Endothelial cell of umbilical vein (primary cell): ENCODE measurements at regions not wholly inside any gene's neighbourhood (a gene's known extent, or its start where the extent isn't known, plus 50 kb on each side); places are given as distances from the start of the nearest gene placed in this dataset.

ENCODE experiments used
- BruUV-seq: library from RNA; stranded (reverse); fragments of 400-500 nt; replicated peaks from 2 replicates; lab custom pipeline; 2021; lab: Mats Ljungman, UMichigan
- CTCF ChIA-PET: fragments of 300-600, 350-600 bp; sonication (Branson Sonifier 250); formaldehyde crosslinking; loops from one replicate; lab custom pipeline; 2021; ENCODE audit warnings: antibody characterized with exemption, inconsistent platforms; lab: Charles Lee
- POLR2A ChIA-PET: fragments of 300-600, 350-600 bp; sonication (Branson Sonifier 250); formaldehyde crosslinking; loops from one replicate; lab custom pipeline; 2021; ENCODE audit warnings: antibody characterized with exemption, inconsistent platforms; lab: Charles Lee
- DNase-seq: peaks from one replicate; pipeline ENCODE4 v3.0.0-alpha.2; 2011; ENCODE audit warnings: low read depth, low spot score
- FAIRE-seq: peaks from 2 replicates; lab custom pipeline; 2011; peaks lifted over from hg19 to GRCh38; lab: Jason Lieb, UNC
- H2AFZ ChIP-seq: 2 replicates; pipeline ENCODE4 v1.6.0; 2012; ENCODE audit warnings: low read depth, low read length, control low read depth, inconsistent platforms
- H3K27ac ChIP-seq: 2 replicates; pipeline ENCODE4 v1.5.1; 2011; ENCODE audit warnings: low read depth, mild to moderate bottlenecking, control low read depth, low read length, moderate library complexity; ENCODE audit not compliant: insufficient read depth
- H3K27me3 ChIP-seq, 2 experiments: 2 replicates each; pipeline versions ENCODE4 v1.6.0 to v1.6.1; 2011; ENCODE audit warnings: low read length in 2 of 2, mixed read lengths in 1 of 2; ENCODE audit not compliant: control insufficient read depth in 2 of 2, insufficient read depth in 2 of 2
- H3K36me3 ChIP-seq, 2 experiments: 2 replicates in 1 of 2; 3 replicates in 1 of 2; pipeline ENCODE4 v1.5.1; 2011; ENCODE audit warnings: low read length in 2 of 2, mild to moderate bottlenecking in 1 of 2, moderate library complexity in 1 of 2; ENCODE audit not compliant: control insufficient read depth in 2 of 2, insufficient read depth in 2 of 2; ENCODE audit errors: extremely low read depth in 1 of 2
- H3K4me1 ChIP-seq: 3 replicates; pipeline ENCODE4 v1.5.1; 2011; ENCODE audit warnings: mild to moderate bottlenecking, low read length; ENCODE audit not compliant: control insufficient read depth, insufficient read depth; ENCODE audit errors: extremely low read depth
- H3K4me2 ChIP-seq: 2 replicates; pipeline ENCODE4 v1.6.1; 2011; ENCODE audit warnings: low read length, control low read depth, mixed read lengths; ENCODE audit not compliant: insufficient read depth
- H3K4me3 ChIP-seq, 3 experiments: fragments of 200-600 bp in 1 of 3; sonication (generic), shearing (Covaris generic) in 1 of 3; replicated peaks in 1 of 3; 2 replicates each; pipeline ENCODE4 v1.5.1; 2011 to 2016; ENCODE audit warnings: control low read depth in 3 of 3, low read length in 3 of 3, mild to moderate bottlenecking in 2 of 3, inconsistent platforms in 1 of 3, low read depth in 1 of 3, moderate library complexity in 1 of 3; ENCODE audit not compliant: insufficient read depth in 1 of 3
- H3K79me2 ChIP-seq: 2 replicates; pipeline ENCODE4 v1.6.0; 2012; ENCODE audit warnings: low read length, inconsistent platforms; ENCODE audit not compliant: control insufficient read depth, insufficient read depth
- H3K9ac ChIP-seq: replicated peaks from 2 replicates; pipeline ENCODE3; 2011; ENCODE audit warnings: low read length, control low read depth; ENCODE audit not compliant: insufficient read depth; ENCODE audit errors: extremely low read depth
- H3K9me1 ChIP-seq: replicated peaks from 3 replicates; pipeline ENCODE4 v1.6.0; 2011; ENCODE audit warnings: mild to moderate bottlenecking, low read length; ENCODE audit not compliant: control insufficient read depth, insufficient read depth; ENCODE audit errors: extremely low read depth
- H3K9me3 ChIP-seq: replicated peaks from 2 replicates; pipeline ENCODE4 v1.5.1; 2012; ENCODE audit warnings: low read length, inconsistent platforms; ENCODE audit not compliant: control insufficient read depth, insufficient read depth
- H4K20me1 ChIP-seq: replicated peaks from 2 replicates; pipeline ENCODE3; 2011; ENCODE audit warnings: mild to moderate bottlenecking, low read length; ENCODE audit not compliant: control insufficient read depth, insufficient read depth; ENCODE audit errors: extremely low read depth
- EZH2 ChIP-seq: IDR thresholded peaks from 2 replicates; pipeline ENCODE4 v1.6.1; 2012; ENCODE audit warnings: borderline replicate concordance, low read depth, mild to moderate bottlenecking, moderate library complexity, low read length, inconsistent platforms; ENCODE audit not compliant: severe bottlenecking
- FOS ChIP-seq: IDR thresholded peaks from 2 replicates; pipeline ENCODE4 v1.6.1; 2011; ENCODE audit warnings: mild to moderate bottlenecking, low read length, moderate library complexity, borderline replicate concordance; ENCODE audit not compliant: insufficient read depth
- GATA2 ChIP-seq: IDR thresholded peaks from 2 replicates; pipeline ENCODE4 v1.7.0; 2011; ENCODE audit warnings: low read depth, mild to moderate bottlenecking, moderate library complexity, mixed read lengths, low read length; ENCODE audit not compliant: insufficient read length, insufficient read depth
- JUN ChIP-seq: IDR thresholded peaks from 2 replicates; pipeline ENCODE4 v1.6.1; 2011; ENCODE audit warnings: borderline replicate concordance, low read depth; ENCODE audit not compliant: insufficient read length, insufficient read depth
- MYC ChIP-seq: IDR thresholded peaks from one replicate; pipeline ENCODE4 v1.6.1; 2011; ENCODE audit warnings: mild to moderate bottlenecking, low read depth, low read length
- POLR2A ChIP-seq: IDR thresholded peaks from 2 replicates; pipeline ENCODE4 v1.6.1; 2012; ENCODE audit warnings: low read depth, mild to moderate bottlenecking, control low read depth, low read length
- POLR2AphosphoS5 ChIP-seq: IDR thresholded peaks from 2 replicates; pipeline ENCODE4 v1.6.1; 2012; ENCODE audit warnings: low read depth, mild to moderate bottlenecking, control low read depth, low read length, moderate library complexity; ENCODE audit not compliant: insufficient read depth
- dilution Hi-C: fragments of 300-500 bp; cut with MboI; formaldehyde crosslinking; loops from one replicate; pipeline ENCODE4 v1.15.0; 2019; ENCODE audit warnings: low sequenced_read_pairs; ENCODE audit not compliant: extremely low pct_ligation_motif_present
- intact Hi-C: fragments of 100-400 bp; cut with micrococcal nuclease; formaldehyde crosslinking; loops from one replicate; pipeline ENCODE4 v1.10.0; 2022
- TF ChIP-seq, protein P1 (sequence below), 2 donors: IDR thresholded peaks; 1 replicate in 1 of 2; 2 replicates in 1 of 2; pipeline ENCODE4 v1.5.1; 2011; ENCODE audit warnings: low read length in 2 of 2, mild to moderate bottlenecking in 2 of 2, moderate library complexity in 2 of 2, control low read depth in 1 of 2, inconsistent platforms in 1 of 2, low read depth in 1 of 2; ENCODE audit not compliant: insufficient read depth in 1 of 2; ENCODE audit errors: extremely low read depth in 1 of 2
- TF ChIP-seq, protein P2 (sequence below): IDR thresholded peaks from 2 replicates; pipeline ENCODE4 v1.6.1; 2011; ENCODE audit not compliant: insufficient read depth, insufficient read length

- H3K9me1 ChIP-seq = no peaks in the 10 kb centered on the region
- POLR2A ChIA-PET = no interaction called here
- H3K27me3 ChIP-seq = no peaks in the 10 kb centered on the region
- no peak overlapping the region for H3K9ac ChIP-seq
- H3K4me3 ChIP-seq = no peak overlapping the region
- FAIRE-seq (no peak), DNase-seq (no peak)
- no TSS peak for BruUV-seq
- CTCF ChIA-PET = no interaction called here
- no peak overlapping the region for H3K27ac ChIP-seq
- no peaks in the 10 kb centered on the region for H3K4me1 ChIP-seq
- intact Hi-C loops = no loop called here
- dilution Hi-C loops = no loop called here
- H3K36me3 ChIP-seq = no peaks in the 10 kb centered on the region
- H4K20me1 ChIP-seq = no peaks in the 10 kb centered on the region
- H3K9me3 ChIP-seq = no peaks in the 10 kb centered on the region
- H3K79me2 ChIP-seq = no peaks in the 10 kb centered on the region
- H3K4me2 ChIP-seq = no peak overlapping the region
- TF ChIP-seq JUN = no peak
- no peak for TF ChIP-seq POLR2A
- no peak for TF ChIP-seq FOS
- TF ChIP-seq, protein P1, sequence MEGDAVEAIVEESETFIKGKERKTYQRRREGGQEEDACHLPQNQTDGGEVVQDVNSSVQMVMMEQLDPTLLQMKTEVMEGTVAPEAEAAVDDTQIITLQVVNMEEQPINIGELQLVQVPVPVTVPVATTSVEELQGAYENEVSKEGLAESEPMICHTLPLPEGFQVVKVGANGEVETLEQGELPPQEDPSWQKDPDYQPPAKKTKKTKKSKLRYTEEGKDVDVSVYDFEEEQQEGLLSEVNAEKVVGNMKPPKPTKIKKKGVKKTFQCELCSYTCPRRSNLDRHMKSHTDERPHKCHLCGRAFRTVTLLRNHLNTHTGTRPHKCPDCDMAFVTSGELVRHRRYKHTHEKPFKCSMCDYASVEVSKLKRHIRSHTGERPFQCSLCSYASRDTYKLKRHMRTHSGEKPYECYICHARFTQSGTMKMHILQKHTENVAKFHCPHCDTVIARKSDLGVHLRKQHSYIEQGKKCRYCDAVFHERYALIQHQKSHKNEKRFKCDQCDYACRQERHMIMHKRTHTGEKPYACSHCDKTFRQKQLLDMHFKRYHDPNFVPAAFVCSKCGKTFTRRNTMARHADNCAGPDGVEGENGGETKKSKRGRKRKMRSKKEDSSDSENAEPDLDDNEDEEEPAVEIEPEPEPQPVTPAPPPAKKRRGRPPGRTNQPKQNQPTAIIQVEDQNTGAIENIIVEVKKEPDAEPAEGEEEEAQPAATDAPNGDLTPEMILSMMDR (IDR thresholded peaks at IDR 0.05; ENCODE audit: extremely low read depth in 1 of 2, insufficient read depth in 1 of 2, low read depth in 1 of 2, low read length in 2 of 2) = no peak
- TF ChIP-seq MYC = no peak
- TF ChIP-seq, protein P2, sequence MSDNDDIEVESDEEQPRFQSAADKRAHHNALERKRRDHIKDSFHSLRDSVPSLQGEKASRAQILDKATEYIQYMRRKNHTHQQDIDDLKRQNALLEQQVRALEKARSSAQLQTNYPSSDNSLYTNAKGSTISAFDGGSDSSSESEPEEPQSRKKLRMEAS = no peak
- no peak for TF ChIP-seq POLR2AphosphoS5
- TF ChIP-seq EZH2 = no peak
- no peak for TF ChIP-seq GATA2
- H2AFZ ChIP-seq = no peak overlapping the region
These were observed 625.3 kb upstream of the HS3ST1 start for GRCh38 chr4:12053966-12054365.
